Limb (tissue), 2 donors: ENCODE measurements at regions not wholly inside any gene's neighbourhood (a gene's known extent, or its start where the extent isn't known, plus 50 kb on each side); places are given as distances from the start of the nearest gene placed in this dataset.
"Not testable (repeated sequence)": the region's sequence is repeated elsewhere in the genome, so short reads cannot be mapped to it uniquely, and the experiment has no call there.

Experiments used
- DNase-seq, 2 donors: peaks; one replicate each; pipeline ENCODE4 v3.0.0-alpha.2; 2016; ENCODE audit errors: extremely low spot score in 2 of 2

DNA sequence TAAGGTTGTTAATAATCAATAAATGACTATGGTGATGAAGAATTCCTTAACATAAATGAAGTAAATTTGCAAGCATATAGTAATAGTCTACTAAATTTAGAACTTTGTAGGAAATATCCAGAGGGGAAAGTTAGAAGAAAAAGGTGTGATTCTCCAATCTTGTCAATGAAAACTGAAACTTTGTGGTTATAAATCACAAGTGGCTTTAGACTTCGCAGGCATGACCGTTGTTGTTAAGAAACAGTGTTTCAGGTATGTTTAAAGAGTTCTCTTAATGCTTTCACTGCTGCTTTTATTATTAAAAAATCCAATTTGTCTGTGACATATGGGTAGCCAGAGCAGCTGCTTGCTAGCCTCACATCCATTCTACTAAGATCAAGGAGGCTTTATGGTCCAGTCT lies 475.6 kb upstream of the ADGRB3 start:
- no peak for DNase-seq

DNA sequence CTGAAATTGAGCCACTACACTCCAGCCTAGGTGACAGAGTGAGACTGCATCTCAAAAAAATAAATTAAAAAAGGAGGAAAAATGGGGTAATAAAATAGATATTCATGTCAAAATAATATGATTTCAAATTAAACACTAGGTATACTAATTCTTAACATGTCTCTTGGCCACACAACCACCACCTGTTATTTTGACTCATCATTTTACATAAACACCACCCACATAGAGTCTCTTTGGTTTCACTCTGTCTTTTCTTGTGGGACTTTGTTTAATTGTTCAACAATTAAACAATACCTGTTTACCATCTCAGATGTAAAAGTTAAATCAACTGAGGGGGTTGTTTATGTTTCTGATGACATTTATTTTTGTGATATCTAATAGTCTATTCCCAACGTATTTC lies 476.8 kb upstream of the ADGRB3 start:
- no peak for DNase-seq

DNA sequence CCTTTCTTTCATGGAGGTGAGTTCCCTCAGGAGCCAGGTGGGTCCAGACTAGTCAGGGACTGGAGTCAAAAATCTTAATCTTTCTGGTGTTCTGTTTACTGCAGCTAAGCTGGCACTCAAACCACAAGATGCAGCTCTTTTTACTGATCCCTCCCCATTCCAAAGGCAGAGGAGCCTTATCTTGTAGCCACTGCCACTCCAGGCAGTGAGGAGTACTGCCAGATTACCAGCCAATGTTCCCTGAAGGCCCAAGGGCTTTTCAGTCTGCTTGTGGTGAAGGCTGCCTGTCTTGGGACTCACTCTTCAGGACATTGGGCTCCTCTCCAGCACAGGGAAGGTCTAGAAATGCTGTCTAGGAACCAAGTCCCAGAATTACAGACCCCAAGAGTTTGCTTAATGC lies 490.4 kb upstream of the ADGRB3 start:
- no peak for DNase-seq

DNA sequence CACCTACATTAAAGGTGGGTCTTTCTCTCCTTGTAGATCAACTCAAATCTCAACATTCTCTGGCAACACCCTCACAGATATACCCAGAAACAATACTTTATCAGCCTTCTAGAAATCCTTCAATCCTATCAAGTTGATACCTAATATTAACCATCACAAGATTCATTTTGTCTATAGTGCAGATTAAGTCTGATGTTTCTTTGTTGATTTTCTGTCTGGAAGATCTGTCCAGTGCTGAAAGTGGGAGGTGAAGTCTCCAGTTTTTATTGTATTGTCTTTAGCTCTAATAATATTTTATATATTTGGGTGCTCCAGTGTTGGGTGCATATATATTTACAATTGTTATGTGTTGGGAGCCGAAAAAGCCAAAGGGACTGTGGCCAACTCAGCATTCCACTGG lies 493.9 kb upstream of the ADGRB3 start:
- DNase-seq, result no peak

DNA sequence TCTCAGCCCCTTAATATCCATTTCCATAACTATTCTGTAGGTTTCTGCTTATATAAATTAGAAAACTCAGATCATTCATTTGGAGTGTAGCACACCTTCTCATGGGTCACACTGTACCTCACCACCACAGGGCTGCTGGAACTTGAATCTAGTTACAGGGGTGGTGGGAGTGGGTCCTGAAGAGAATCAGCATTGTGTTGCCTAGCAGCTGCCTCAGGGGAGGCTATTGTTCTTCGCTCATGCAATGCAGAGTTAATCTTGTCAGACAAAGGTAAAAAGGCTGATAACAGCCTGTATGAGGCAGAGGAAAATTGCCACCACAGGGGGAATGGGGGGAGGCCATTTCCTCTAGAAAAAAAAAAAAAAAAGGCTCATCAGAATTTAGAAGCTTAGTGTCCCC lies 496.0 kb upstream of the ADGRB3 start:
- no peak for DNase-seq

DNA sequence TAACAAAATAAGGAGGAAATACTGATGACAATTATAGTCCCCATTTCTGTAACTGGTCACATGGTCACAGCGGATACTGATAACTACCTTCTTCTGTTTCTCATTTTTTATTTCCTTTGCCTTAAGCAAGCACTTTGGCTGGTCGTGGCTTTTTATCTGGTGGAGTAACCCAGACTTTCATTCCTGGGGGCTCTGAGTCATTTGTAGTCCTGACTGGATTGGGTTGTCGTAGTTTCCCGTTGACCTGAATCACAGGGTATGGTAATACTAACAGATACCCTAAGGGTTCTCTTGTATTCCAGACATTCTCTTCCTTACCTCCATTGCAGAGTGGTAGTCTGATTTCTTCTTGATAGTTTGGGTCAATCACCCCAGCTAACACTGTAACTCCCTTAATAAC lies 500.3 kb upstream of the ADGRB3 start:
- DNase-seq, result no peak

DNA sequence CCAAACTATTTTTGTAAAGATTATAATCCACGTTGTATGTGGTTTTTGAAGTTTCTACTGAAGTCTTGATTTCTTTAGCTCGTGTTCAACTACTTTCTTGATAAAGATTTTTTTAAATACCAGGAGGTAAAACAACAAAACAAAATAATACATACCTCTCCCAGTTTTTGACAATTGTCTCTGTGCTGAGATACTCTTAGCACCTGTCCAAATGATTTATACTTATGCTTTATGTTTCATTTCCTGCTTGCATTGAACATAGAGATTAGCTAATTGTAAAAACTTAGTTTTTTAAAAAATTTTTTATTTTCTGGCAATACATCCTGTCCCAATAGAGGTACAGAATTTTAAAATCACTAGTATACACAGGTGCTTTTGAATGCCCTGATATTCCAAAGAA lies 506.9 kb upstream of the ADGRB3 start:
- no peak for DNase-seq

DNA sequence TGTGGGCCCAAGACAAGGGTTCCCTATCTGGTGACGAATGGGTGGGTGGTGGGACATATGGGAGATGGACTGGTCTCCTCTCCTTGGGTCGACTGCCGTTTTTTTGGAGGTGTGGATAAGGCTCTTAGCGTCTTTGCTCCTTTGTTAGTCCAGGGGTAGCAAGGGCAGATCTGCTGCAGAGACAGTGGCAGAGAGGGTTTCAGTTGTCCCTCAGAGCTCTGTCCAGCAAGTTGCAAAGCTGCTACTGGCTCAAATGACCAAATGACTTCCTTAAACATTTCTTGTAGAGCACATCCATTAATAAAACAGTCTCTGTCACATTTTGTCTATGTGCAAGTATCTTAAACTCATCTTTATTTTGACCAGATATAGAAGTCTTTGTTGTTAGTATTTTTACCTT lies 508.0 kb upstream of the ADGRB3 start:
- DNase-seq, result no peak

DNA sequence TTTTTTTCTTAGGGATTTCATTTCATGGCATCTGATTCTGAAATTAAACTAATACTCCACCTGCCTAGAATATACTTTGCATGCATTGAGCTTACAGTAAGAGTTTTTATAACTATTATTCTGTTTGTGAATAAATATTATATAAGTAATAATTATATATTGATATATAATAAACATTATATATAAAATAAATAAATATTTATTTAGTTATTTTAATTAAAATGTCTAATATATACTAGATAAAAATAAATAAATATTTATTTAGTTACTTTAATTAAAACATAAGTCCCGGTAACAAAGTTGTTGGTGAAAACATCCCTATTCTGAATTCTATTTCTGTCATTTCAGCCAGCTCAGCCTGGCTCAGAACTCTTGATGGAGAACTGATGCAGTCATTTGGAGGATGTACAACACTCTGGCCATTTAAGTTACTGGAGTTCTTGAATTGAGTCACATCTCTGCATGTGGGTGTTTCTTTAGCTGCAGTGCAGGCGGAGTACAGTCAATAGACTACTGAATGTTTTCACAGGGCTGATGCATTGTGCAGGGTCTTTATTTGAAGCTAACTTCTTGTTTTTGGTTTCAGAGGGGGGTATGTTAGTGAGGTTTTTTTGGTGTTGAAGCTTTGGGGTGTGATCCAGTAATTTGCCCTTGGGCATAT lies 508.9 kb upstream of the ADGRB3 start:
- DNase-seq, result no peak

DNA sequence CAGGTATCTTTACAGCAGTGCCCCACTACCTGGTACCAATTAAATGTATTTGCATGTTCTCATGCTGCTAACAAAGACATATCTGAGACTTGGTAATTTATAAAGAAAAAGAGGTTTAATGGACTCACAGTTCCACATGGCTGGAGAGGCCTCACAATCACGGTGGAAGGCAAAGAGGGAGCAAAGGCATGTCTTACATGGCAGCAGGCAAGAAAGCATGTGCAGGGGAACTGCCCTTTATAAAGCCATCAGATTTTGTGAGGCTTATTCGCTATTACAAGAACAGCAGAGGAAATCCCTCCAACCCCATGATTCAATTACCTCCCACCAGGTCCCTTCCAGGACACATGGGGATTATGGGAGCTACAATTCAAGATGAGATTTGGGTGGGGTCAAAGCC lies 512.1 kb upstream of the ADGRB3 start:
- DNase-seq, result not testable (repeated sequence)

DNA sequence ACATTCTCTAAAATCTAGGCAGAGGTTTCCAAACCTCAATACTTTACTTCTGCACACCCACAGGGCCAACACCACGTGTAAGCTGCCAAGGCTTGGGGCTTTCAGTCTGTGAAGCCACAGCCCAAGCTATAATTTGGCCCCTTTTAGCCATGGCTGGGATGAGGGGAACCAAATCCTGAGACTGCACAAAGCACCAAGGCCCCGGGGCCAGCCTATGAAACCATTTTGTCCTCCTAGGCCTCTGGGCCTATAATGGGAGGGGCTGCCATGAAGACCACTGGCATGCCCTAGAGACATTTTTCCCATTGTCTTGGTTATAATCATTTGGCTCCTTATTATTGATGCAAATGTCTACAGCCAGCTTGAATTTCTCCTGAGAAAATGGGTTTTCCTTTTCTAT lies 513.0 kb upstream of the ADGRB3 start:
- no peak for DNase-seq

DNA sequence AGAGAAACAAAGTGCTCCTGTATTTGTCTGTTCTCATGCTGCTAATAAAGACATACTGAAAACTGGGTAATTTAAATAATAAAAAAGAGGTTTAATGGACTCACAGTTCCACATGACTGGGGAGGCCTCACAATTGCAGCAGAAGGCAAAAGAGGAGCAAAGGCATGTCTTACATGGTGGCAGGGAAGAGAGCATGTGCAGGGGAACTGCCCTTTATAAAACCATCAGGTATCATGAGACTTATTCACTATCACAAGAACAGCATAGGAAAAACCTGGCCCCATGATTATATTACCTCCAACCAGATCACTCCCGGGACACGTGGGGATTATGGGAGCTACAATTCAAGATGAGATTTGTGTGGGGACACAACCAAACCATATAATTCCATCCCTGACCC lies 514.1 kb upstream of the ADGRB3 start:
- not testable (repeated sequence) for DNase-seq

DNA sequence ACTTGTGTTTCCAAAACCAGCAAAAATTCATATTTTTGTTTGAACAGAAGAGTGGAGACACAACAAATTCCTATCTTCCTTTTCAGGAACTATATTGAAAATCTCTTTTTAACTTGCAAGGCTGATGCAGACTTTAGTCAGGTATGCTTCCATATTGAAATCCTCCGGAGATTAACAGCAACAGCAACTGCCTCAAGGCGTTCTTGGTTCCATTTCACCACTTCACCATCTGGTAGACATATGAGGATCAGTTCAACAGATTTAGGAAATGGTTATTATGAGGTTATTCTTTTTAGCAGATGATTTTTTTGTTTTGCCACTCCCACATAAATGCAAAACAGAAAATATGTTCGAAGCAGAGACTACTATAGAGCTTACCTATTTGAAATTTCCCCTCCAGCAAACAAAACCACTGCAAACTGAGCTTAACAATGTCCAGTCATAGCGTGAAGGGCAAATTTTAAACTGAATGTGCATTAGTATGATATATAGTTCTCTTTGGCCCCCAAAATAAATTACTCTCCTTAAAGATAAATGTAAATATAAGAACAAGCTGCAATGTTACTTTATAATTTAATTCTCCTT lies 520.5 kb upstream of the ADGRB3 start:
- DNase-seq, result peak in 1 of 2 donors; percentile 5

DNA sequence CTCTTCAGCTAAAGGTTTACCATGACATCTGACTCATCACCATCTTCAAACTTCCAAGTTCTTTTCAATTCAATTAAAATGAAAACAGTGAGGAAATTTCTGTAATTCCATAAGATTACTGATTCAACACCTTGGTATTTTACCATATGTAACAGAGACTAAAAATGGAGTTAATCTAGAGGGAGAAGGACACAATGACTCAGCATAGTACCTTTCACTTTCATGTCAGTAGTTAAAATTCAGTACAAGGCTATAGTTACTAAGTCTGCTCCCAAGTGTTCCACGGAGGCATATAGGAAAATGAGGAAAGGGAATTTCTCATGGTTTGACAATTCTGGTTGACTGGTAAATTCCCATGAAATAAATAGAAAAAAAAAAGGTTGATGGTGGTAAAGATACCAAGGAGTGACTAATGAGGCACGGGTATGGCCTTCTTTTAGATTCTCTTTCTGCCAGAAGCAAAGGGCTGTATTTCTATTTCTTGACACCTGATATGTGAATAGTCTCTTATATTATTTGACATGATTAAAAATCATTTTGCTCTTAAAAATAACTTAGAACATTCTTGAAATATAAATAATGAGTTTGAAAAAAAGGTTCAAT lies 526.7 kb upstream of the ADGRB3 start:
- no peak for DNase-seq

DNA sequence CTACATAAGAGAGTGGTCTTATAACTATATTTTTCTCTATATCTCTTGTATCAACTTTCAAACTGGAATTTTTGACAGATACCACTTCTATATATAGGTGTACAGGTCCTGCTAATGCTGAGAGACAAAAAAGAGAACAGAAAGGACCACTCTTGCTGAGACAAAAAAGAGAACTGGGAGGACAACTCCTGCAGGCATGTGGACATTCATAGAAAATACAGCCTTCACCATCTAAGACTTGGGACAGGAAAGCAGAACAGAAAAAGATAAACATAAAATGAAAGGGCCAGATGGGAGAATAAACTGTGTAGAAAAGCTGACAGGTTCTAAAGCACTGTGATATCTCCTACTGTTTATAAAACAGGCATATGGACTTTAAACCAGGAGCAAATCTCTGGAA lies 541.0 kb upstream of the ADGRB3 start:
- no peak for DNase-seq

DNA sequence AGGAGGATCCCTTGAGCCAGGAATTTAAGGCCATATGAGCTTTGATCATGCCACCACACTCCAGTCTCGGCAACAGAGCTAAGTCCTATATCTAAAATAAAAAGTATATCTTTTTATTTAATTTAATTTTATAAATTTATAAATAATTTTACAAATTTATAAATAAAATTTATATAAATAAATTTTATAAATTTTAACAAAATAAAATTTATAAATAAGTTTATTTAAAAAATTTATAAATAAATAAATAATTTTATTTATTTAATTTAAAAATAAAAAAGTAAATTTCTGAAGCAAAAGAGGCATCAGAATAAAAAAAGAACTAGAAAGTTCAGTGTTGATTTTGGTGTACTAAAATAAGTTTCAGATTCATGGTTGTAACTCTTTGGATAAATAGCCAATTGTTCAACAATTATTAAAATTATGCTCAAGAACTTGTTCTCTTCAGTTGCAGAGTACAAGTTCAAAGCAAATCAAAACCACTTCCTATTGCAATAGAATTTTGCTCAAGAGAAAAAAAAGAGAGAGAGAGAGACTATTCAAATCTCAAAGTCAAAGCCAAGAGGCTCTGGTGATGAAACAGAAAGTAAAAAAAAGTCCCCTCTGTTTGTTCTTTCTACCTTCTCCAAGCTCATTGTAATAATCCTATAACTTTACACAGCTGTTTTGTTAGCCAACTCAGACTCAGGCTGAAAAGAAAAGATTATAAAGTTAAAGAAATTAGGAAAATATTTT lies 547.5 kb upstream of the ADGRB3 start:
- DNase-seq, result no peak

DNA sequence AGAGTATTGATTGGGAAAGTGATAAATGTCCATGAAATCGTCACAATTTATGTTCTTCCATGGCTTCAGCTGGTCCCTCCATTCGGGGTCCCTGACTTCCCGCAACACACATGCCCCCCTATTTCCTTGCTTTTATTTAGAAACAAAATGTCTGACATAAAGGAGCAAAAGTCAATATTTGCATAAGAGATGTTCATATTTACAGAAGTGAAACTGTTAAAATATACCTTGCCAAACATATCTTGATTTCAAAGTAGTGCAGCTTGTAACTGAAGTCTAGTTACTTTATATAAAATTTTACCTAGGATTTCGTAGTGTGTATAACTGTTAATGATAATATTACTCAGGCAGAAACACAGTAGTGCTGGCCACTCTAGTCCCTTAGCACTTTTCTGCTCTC lies 548.9 kb upstream of the ADGRB3 start:
- no peak for DNase-seq

DNA sequence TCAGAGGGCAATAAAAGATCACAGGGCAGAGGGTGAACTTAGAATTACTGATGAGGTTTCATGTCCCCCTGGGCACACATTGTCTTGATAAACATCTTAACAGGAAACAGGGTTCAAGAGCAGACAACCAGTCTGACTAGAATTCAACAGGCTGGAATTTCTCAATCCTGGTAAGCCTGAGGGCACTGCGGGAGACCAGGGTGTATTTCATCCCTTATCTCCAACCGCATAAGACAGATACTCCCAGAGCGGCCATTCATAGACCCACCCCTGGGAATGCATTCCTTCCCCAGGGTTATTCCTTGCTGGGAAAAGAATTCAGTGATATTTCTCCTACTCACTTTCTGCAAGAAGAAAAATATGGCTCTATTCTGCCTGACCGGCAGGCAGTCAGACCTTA lies 549.5 kb upstream of the ADGRB3 start:
- DNase-seq, result not testable (repeated sequence)

DNA sequence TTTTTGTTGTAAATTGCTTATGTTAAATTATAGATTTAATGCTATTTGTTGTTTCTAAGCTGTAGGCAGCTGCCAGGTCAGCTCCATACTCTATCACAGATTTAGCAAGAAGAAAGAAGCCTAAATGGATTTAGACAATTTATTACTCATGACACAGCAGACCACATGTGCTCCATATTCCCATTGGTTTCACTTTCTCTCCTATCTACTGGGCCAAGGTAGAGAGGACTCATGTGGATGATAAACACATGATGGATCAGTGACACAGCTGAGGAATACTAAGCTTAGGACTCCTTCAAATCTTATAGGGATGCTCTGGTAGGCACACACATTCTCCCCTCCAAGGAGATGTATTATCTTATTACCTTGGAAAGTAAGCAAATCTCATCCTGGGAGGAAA lies 553.0 kb upstream of the ADGRB3 start:
- DNase-seq, result no peak

DNA sequence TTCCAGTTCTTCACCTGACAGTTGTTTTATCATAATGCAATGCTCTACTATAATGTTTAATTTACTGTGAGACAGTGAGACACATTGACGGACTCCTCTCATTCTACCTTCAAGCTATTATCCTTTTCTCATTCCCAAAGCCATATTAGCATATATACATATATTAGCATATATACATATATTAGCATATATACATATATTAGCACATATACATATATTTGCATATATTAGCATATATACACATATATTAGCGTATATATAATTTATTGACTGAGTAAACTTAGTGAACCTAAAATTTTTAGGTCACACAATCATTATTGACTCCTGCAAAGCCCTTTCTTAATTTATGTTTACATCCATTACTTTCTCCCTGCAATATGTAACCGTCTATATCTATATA lies 555.0 kb upstream of the ADGRB3 start:
- DNase-seq, result no peak

DNA sequence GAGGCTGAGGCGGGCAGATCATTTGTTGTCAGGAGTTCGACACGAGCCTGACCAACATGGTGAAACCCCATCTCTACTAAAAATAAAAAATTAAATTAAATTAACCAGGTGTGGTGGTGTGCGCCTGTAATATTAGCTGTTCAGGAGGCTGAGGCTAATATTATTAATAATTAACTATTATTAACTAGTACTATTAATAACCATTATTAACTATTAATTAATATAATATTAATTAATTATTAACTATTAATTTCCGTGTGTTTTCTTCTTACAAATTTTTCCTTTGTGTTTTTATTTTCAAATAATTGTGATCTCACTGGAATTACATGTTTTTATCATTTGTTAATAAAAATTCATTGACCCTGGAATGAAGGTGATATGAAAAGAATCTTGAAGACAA lies 557.4 kb upstream of the ADGRB3 start:
- no peak for DNase-seq

DNA sequence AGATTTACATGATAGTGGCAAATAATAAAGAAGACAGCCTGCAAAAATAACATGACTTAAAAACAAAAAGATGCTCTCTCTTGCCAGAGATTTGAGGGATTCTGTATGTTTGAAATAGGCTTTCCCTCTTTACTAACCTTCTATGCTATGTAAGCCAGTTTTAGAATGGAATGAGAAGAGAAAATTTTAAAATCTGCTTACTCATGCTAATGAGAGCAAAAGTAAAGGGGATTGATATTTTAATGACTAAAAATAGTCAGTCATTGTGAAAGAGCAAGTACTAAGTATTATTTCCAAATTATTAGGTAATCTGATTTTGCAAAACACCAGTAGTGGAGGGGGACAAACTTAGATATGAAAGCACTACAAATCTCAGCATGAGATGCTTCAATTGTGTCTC lies 563.3 kb upstream of the ADGRB3 start:
- no peak for DNase-seq
